Body of pancreas (tissue), 4 donors: ENCODE measurements at regions not wholly inside any gene's neighbourhood (a gene's known extent, or its start where the extent isn't known, plus 50 kb on each side); places are given as distances from the start of the nearest gene placed in this dataset.

ENCODE experiments used
- ATAC-seq: fragments of 150-250 bp; one replicate; pipeline ENCODE4 v1.9.1; 2016
- DNase-seq, 4 donors: peaks; one replicate each; pipeline ENCODE4 v3.0.0-alpha.2; 2019
- H3K27ac ChIP-seq, 4 donors: fragments of 200-600 bp; sonication (generic); 1 replicate in 3 of 4; 2 replicates in 1 of 4; pipeline versions ENCODE4 v1.5.1 to v1.6.1; 2016 to 2019; ENCODE audit warnings: mild to moderate bottlenecking in 1 of 4, mixed read lengths in 1 of 4, moderate library complexity in 1 of 4
- H3K27me3 ChIP-seq, 2 donors: fragments of 200-600 bp; sonication (generic); one replicate each; pipeline ENCODE4 v1.6.0; 2016; ENCODE audit warnings: mild to moderate bottlenecking in 1 of 2
- H3K36me3 ChIP-seq, 2 donors: fragments of 200-600 bp; sonication (generic); replicated peaks in 1 of 2; 2 replicates each; pipeline ENCODE4 v1.5.1; 2016; ENCODE audit warnings: low read depth in 2 of 2; ENCODE audit not compliant: insufficient read depth in 1 of 2
- H3K4me1 ChIP-seq: fragments of 200-600 bp; sonication (generic); one replicate; pipeline ENCODE4 v1.6.0; 2016
- H3K4me3 ChIP-seq, 2 donors: fragments of 200-600 bp; sonication (generic); 1 replicate in 1 of 2; 2 replicates in 1 of 2; pipeline ENCODE4 v1.5.1; 2016 to 2019
- H3K9me3 ChIP-seq, 3 donors: fragments of 200-600 bp; sonication (generic); 1 replicate in 2 of 3; 2 replicates in 1 of 3; pipeline ENCODE4 v1.5.1; 2016
- CTCF ChIP-seq, 7 experiments: fragments of 450-650 bp in 4 of 7; fragments of 200-600 bp in 3 of 7; sonication (generic) in 3 of 7; IDR thresholded peaks; one replicate each; pipeline ENCODE4 v1.5.1; 2016 to 2019; ENCODE audit warnings: antibody characterized with exemption in 7 of 7
- POLR2A ChIP-seq, 3 donors: fragments of 450-650 bp; IDR thresholded peaks; one replicate each; pipeline ENCODE4 v1.6.1; 2016; ENCODE audit warnings: antibody characterized with exemption in 3 of 3, mild to moderate bottlenecking in 2 of 3
- WGBS, 2 donors: methylation state at CpG; one replicate each; pipeline ENCODE4 v1.1.5; 2017; 5-methylcytosine and 5-hydroxymethylcytosine counted together
- intact Hi-C: fragments of 100-400 bp; cut with DNase I; formaldehyde crosslinking; loops from one replicate; pipeline ENCODE4 v1.15.1; 2023

- Histone ChIP-seq H3K27me3 (no peaks in the 10 kb centered on the region), H3K4me3 (no peak overlapping the region), H3K9me3 (no peaks in the 10 kb centered on the region), H3K27ac (no peak overlapping the region), H3K36me3 (no peaks in the 10 kb centered on the region), H3K4me1 (no peaks in the 10 kb centered on the region)
- no peak for ATAC-seq
- no peak for DNase-seq
- 54 to 56% methylated on average over 1 of the region's 1 CpG for WGBS, 2 donors
- intact Hi-C loops, result no loop called here
- TF ChIP-seq CTCF (IDR thresholded peaks at IDR 0.05), result no peak
- TF ChIP-seq POLR2A (IDR thresholded peaks at IDR 0.05), result no peak
These were observed 145.4 kb upstream of the ZNF516 start for GRCh38 chr18:76640438-76640837.

- no peaks in the 10 kb centered on the region for H3K27me3 ChIP-seq
- no peak overlapping the region for H3K4me3 ChIP-seq
- H3K27ac ChIP-seq, result no peak overlapping the region
- 27 to 37% methylated on average over 3 of the region's 3 CpGs for WGBS, 2 donors
- intact Hi-C loops, result no loop called here
- TF ChIP-seq POLR2A (IDR thresholded peaks at IDR 0.05) (no peak), CTCF (IDR thresholded peaks at IDR 0.05) (no peak)
- no peaks in the 10 kb centered on the region for H3K4me1 ChIP-seq
- H3K36me3 ChIP-seq, result no peaks in the 10 kb centered on the region
- ATAC-seq, result no peak
- no peaks in the 10 kb centered on the region for H3K9me3 ChIP-seq
- no peak for DNase-seq
These were observed 139.5 kb upstream of the ZNF516 start for GRCh38 chr18:76634564-76634963.

- H3K4me1 ChIP-seq, result no peaks in the 10 kb centered on the region
- no peaks in the 10 kb centered on the region for H3K9me3 ChIP-seq
- 71 to 72% methylated on average over 2 of the region's 2 CpGs for WGBS, 2 donors
- no peak for DNase-seq
- H3K4me3 ChIP-seq, result no peak overlapping the region
- TF ChIP-seq CTCF (IDR thresholded peaks at IDR 0.05), result no peak
- no peak for TF ChIP-seq POLR2A (IDR thresholded peaks at IDR 0.05)
- H3K27ac ChIP-seq, result no peak overlapping the region
- H3K36me3 ChIP-seq, result no peaks in the 10 kb centered on the region
- ATAC-seq, result no peak
- intact Hi-C loops, result no loop called here
- H3K27me3 ChIP-seq, result no peaks in the 10 kb centered on the region
These were observed 138.7 kb upstream of the ZNF516 start for GRCh38 chr18:76633588-76634269.

- intact Hi-C loops, result no loop called here
- no peak for ATAC-seq
- TF ChIP-seq CTCF (IDR thresholded peaks at IDR 0.05), result no peak
- no peak for TF ChIP-seq POLR2A (IDR thresholded peaks at IDR 0.05)
These were observed 132.4 kb upstream of the ZNF516 start for GRCh38 chr18:76627444-76627843.

GRCh38 chr18:76626991-76627390 lies 131.9 kb upstream of the ZNF516 start:
- Histone ChIP-seq H3K4me3 (no peak overlapping the region), H3K27me3 (no peaks in the 10 kb centered on the region), H3K27ac (no peak overlapping the region), H3K36me3 (no peaks in the 10 kb centered on the region), H3K4me1 (peaks cover 4% of the 10 kb centered on the region), H3K9me3 (no peaks in the 10 kb centered on the region)
- intact Hi-C loops, result no loop called here
- ATAC-seq (no peak), DNase-seq (no peak)
- TF ChIP-seq CTCF (IDR thresholded peaks at IDR 0.05) (no peak), POLR2A (IDR thresholded peaks at IDR 0.05) (no peak)

More at GRCh38 chr18:76627444-76627843, 132.4 kb upstream of the ZNF516 start:
- H3K36me3 ChIP-seq, result no peaks in the 10 kb centered on the region
- DNase-seq, result no peak
- no peak overlapping the region for H3K4me3 ChIP-seq
- no peak overlapping the region for H3K27ac ChIP-seq
- WGBS, 2 donors, result 81 to 87% methylated on average over 1 of the region's 1 CpG
- no peaks in the 10 kb centered on the region for H3K9me3 ChIP-seq
- H3K4me1 ChIP-seq, result no peaks in the 10 kb centered on the region
- no peaks in the 10 kb centered on the region for H3K27me3 ChIP-seq
